ENCODE measurements at regions not wholly inside any gene's neighbourhood (a gene's known extent, or its start where the extent isn't known, plus 50 kb on each side); places are given as distances from the start of the nearest gene placed in this dataset.

DNA sequence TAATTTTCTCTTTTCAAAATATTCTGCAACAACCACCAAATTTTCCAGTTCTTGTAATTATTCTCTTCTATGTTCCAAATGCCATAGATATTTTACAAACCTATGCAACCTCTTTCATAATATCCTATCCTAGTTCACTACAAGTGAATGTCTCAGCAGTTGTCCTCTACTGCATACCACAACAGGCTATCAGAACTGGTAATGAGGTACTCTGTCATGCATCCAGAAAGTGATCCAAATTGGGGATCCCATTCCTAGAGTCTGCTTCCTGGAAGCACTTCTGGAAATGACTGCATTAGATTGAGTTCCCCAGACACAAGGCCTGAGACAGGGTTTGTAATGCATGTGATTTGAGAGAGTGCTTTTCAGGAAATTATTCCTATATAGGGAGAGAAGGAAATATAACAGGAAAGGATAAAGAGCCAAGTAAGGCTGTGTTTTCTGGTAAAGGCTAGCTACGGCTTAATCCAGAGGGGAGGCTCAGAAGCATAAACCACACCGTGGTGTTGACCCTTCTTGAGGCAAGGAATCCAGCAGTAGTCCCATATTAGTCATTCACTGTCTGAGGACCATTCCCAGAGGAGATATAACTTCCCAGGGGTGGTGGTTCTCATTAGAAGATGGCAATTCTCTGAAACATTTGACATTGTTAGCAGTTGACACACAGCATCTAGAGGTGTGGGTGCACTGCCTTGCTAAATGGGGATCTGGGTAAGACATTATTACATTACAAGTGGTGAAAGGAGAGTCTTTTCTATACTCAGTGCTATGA, 80.3 kb upstream of the FST start:
- no peaks in the 10 kb centered on the region for H3K4me1 ChIP-seq
- H3K27me3 ChIP-seq (ENCODE audit: low read depth) = no peaks in the 10 kb centered on the region
- DNase-seq = no peak
- H3K4me3 ChIP-seq = no peak overlapping the region
- no peak overlapping the region for H3K27ac ChIP-seq (replicated peaks)
- no peaks in the 10 kb centered on the region for H3K36me3 ChIP-seq
- TF ChIP-seq, protein P1, sequence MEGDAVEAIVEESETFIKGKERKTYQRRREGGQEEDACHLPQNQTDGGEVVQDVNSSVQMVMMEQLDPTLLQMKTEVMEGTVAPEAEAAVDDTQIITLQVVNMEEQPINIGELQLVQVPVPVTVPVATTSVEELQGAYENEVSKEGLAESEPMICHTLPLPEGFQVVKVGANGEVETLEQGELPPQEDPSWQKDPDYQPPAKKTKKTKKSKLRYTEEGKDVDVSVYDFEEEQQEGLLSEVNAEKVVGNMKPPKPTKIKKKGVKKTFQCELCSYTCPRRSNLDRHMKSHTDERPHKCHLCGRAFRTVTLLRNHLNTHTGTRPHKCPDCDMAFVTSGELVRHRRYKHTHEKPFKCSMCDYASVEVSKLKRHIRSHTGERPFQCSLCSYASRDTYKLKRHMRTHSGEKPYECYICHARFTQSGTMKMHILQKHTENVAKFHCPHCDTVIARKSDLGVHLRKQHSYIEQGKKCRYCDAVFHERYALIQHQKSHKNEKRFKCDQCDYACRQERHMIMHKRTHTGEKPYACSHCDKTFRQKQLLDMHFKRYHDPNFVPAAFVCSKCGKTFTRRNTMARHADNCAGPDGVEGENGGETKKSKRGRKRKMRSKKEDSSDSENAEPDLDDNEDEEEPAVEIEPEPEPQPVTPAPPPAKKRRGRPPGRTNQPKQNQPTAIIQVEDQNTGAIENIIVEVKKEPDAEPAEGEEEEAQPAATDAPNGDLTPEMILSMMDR (IDR thresholded peaks at IDR 0.05; ENCODE audit: borderline replicate concordance) = no peak
- intact Hi-C loops (cut with micrococcal nuclease) = no loop called here
- H3K9me3 ChIP-seq (replicated peaks) = peaks cover 22% of the 10 kb centered on the region

DNA sequence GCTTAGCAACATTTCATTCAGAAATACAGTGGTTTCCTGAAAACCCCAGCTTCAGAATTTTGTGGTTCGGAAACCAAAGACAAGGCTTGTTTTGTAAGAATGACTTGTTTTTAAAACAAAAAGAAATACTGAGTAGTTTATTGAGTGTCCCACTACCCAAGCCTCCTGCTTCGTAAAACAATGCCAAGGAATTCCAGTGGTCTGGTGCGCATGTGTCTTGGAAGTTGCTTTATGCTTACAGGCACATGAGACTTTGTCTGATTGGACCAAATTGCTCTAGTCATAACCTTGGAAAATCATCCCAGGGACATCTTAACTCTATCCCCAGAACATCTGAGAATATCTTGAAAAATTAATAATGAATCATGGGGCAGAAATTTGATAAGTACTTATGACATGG, 77.1 kb upstream of the FST start:
- TF ChIP-seq, protein P1 (IDR thresholded peaks at IDR 0.05; ENCODE audit: borderline replicate concordance) = no peak
- Histone ChIP-seq H3K4me3 (no peak overlapping the region), H3K27me3 (ENCODE audit: low read depth) (no peaks in the 10 kb centered on the region), H3K36me3 (no peaks in the 10 kb centered on the region), H3K4me1 (no peaks in the 10 kb centered on the region), H3K27ac (replicated peaks) (no peak overlapping the region), H3K9me3 (replicated peaks) (no peaks in the 10 kb centered on the region)
- no peak for DNase-seq
- intact Hi-C loops (cut with micrococcal nuclease) = no loop called here

DNA sequence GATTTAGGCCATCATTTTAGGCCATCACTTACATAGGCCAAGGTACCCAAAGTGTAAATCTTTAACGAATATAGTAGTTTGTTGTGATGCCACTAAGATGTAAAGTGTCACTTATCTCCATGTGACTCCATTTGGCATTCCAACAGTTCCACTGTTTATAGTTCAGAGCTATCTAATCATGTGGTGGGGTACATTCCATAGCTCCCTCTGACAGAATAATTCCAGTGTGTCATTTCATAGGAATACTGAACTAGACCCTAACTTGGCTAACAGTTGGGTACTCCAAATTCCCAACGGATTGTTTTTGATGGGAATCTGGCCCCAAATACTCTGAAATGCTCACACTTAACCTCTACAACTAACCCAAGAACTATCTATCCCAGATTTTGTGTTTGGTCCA, 76.7 kb upstream of the FST start:
- H3K27ac ChIP-seq (replicated peaks) = no peak overlapping the region
- H3K4me3 ChIP-seq = no peak overlapping the region
- H3K27me3 ChIP-seq (ENCODE audit: low read depth) = no peaks in the 10 kb centered on the region
- no peaks in the 10 kb centered on the region for H3K4me1 ChIP-seq
- intact Hi-C loops (cut with micrococcal nuclease) = no loop called here
- TF ChIP-seq, protein P1 (IDR thresholded peaks at IDR 0.05; ENCODE audit: borderline replicate concordance) = no peak
- H3K9me3 ChIP-seq (replicated peaks) = no peaks in the 10 kb centered on the region
- no peaks in the 10 kb centered on the region for H3K36me3 ChIP-seq
- DNase-seq = no peak

DNA sequence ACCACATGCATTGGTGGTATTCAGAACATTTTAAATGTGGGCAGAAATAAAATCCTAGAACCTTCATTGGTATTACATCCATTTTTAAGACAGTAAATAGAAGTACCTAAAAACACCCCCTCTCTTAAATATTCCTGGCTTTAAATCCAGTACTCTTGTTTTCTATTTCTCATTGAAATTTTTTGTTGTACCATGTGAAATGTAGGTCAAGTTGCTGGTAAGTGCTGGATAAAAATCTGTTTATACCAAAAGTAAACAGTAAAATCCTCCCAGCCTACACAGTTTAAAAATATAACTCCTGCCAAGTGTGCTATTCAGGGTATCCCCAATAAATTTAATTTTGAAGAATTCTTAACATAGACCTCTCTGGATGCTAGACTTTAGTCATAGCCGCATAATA, 75.0 kb upstream of the FST start:
- Histone ChIP-seq H3K4me1 (no peaks in the 10 kb centered on the region), H3K4me3 (no peak overlapping the region), H3K36me3 (no peaks in the 10 kb centered on the region), H3K27me3 (ENCODE audit: low read depth) (no peaks in the 10 kb centered on the region), H3K9me3 (replicated peaks) (no peaks in the 10 kb centered on the region), H3K27ac (replicated peaks) (no peak overlapping the region)
- TF ChIP-seq, protein P1 (IDR thresholded peaks at IDR 0.05; ENCODE audit: borderline replicate concordance) = no peak
- intact Hi-C loops (cut with micrococcal nuclease) = no loop called here
- no peak for DNase-seq

DNA sequence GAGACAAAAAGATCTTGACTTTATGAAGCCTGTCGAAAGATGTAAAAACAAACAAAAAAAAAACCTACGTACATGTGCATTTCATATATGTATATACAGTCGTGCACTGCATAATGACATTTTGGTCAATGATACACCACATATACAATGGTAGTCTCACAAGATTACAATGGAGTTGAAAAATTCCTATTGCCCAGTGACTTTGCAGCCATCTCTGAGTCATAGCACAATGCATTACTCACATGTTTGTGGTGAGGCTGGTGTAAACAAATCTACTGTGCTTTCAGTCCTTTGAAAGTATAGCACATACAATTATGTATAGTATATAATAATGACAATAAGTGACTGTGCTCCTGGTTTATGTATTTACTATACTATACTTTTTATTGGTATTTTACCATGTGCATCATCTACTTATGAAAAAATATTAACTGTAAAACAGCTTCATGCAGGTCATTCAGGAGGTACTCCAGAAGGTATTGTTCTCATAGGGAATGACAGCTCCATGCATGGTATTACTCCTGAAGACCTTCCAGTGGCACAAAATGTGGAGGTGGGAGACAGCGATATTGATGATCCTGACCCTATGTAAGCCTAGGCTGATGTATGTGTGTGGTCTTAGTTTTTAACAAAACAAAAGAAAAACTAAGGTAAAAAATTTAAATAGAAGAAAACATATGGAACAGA, 73.7 kb upstream of the FST start:
- no peak overlapping the region for H3K27ac ChIP-seq (replicated peaks)
- TF ChIP-seq, protein P1 (IDR thresholded peaks at IDR 0.05; ENCODE audit: borderline replicate concordance) = no peak
- H3K4me3 ChIP-seq = no peak overlapping the region
- no peak for DNase-seq
- no peaks in the 10 kb centered on the region for H3K4me1 ChIP-seq
- H3K9me3 ChIP-seq (replicated peaks) = no peaks in the 10 kb centered on the region
- H3K27me3 ChIP-seq (ENCODE audit: low read depth) = no peaks in the 10 kb centered on the region
- no peaks in the 10 kb centered on the region for H3K36me3 ChIP-seq
- intact Hi-C loops (cut with micrococcal nuclease) = no loop called here

Measured in left ventricle myocardium inferior (tissue), 1 donor.